ENCODE measurements at regions not wholly inside any gene's neighbourhood (a gene's known extent, or its start where the extent isn't known, plus 50 kb on each side); places are given as distances from the start of the nearest gene placed in this dataset.

- intact Hi-C loops (cut with DNase I; ENCODE audit: low total_unique reads) (no loop called here), in situ Hi-C loops (cut with MboI; ENCODE audit: low pct_ligation_motif_present in 1 of 4, low pct_unique_long_range_greater_than_20kb in 1 of 4, low sequenced_read_pairs in 3 of 4) (no loop called here)
- Histone ChIP-seq H3K27me3 (no peaks in the 10 kb centered on the region), H3K4me1 (no peaks in the 10 kb centered on the region), H3K9me3 (no peaks in the 10 kb centered on the region), H3K4me3 (no peak overlapping the region), H3K36me3 (no peaks in the 10 kb centered on the region), H3K27ac (no peak overlapping the region)
- TF ChIP-seq EP300 (IDR thresholded peaks at IDR 0.05; ENCODE audit: low read depth) (no peak), POLR2AphosphoS5 (IDR thresholded peaks at IDR 0.05) (no peak), CTCF (IDR thresholded peaks at IDR 0.05) (no peak), POLR2A (IDR thresholded peaks at IDR 0.05) (no peak)
- DNase-seq = no peak
- 74 to 77% methylated on average over 6 to 12 of the region's 12 CpGs for WGBS, 2 donors (ENCODE audit: low coverage in 1 of 2)
Observed at GRCh38 chr7:153022475-153023193, 263.1 kb downstream of the ACTR3B start.

- no peak for TF ChIP-seq POLR2AphosphoS5 (IDR thresholded peaks at IDR 0.05)
- TF ChIP-seq POLR2A (IDR thresholded peaks at IDR 0.05) = no peak
- no peak for TF ChIP-seq EP300 (IDR thresholded peaks at IDR 0.05; ENCODE audit: low read depth)
- TF ChIP-seq CTCF (IDR thresholded peaks at IDR 0.05) = no peak
- DNase-seq = no peak
- in situ Hi-C loops (cut with MboI; ENCODE audit: low pct_ligation_motif_present in 1 of 4, low pct_unique_long_range_greater_than_20kb in 1 of 4, low sequenced_read_pairs in 3 of 4) (no loop called here), intact Hi-C loops (cut with DNase I; ENCODE audit: low total_unique reads) (no loop called here)
- Histone ChIP-seq H3K4me1 (no peaks in the 10 kb centered on the region), H3K9me3 (no peaks in the 10 kb centered on the region), H3K27ac (no peak overlapping the region), H3K27me3 (no peaks in the 10 kb centered on the region), H3K36me3 (no peaks in the 10 kb centered on the region), H3K4me3 (no peak overlapping the region)
- WGBS, 2 donors (ENCODE audit: low coverage in 1 of 2) = 93 to 98% methylated on average over 7 of the region's 7 CpGs
Observed at GRCh38 chr7:153023194-153023592, 263.6 kb downstream of the ACTR3B start.

GRCh38 chr7:153027210-153027609 is 267.7 kb downstream of the ACTR3B start:
- no peak overlapping the region for H3K4me3 ChIP-seq
- intact Hi-C loops (cut with DNase I; ENCODE audit: low total_unique reads) = no loop called here
- no peaks in the 10 kb centered on the region for H3K27me3 ChIP-seq
- WGBS, 2 donors (ENCODE audit: low coverage in 1 of 2) = 79 to 86% methylated on average over 10 to 11 of the region's 11 CpGs
- no peaks in the 10 kb centered on the region for H3K4me1 ChIP-seq
- H3K27ac ChIP-seq = no peak overlapping the region
- TF ChIP-seq CTCF (IDR thresholded peaks at IDR 0.05) (no peak), POLR2AphosphoS5 (IDR thresholded peaks at IDR 0.05) (no peak), EP300 (IDR thresholded peaks at IDR 0.05; ENCODE audit: low read depth) (no peak), POLR2A (IDR thresholded peaks at IDR 0.05) (no peak)
- in situ Hi-C loops (cut with MboI; ENCODE audit: low pct_ligation_motif_present in 1 of 4, low pct_unique_long_range_greater_than_20kb in 1 of 4, low sequenced_read_pairs in 3 of 4) = no loop called here
- DNase-seq = no peak
- no peaks in the 10 kb centered on the region for H3K9me3 ChIP-seq
- H3K36me3 ChIP-seq = no peaks in the 10 kb centered on the region

GRCh38 chr7:153027904-153028303 is 268.4 kb downstream of the ACTR3B start:
- Histone ChIP-seq H3K4me3 (no peak overlapping the region), H3K4me1 (no peaks in the 10 kb centered on the region), H3K36me3 (no peaks in the 10 kb centered on the region), H3K9me3 (no peaks in the 10 kb centered on the region), H3K27ac (no peak overlapping the region), H3K27me3 (no peaks in the 10 kb centered on the region)
- intact Hi-C loops (cut with DNase I; ENCODE audit: low total_unique reads) (no loop called here), in situ Hi-C loops (cut with MboI; ENCODE audit: low pct_ligation_motif_present in 1 of 4, low pct_unique_long_range_greater_than_20kb in 1 of 4, low sequenced_read_pairs in 3 of 4) (no loop called here)
- 89% methylated on average over 5 to 13 of the region's 13 CpGs for WGBS, 2 donors (ENCODE audit: low coverage in 1 of 2)
- no peak for DNase-seq
- TF ChIP-seq POLR2A (IDR thresholded peaks at IDR 0.05) (no peak), EP300 (IDR thresholded peaks at IDR 0.05; ENCODE audit: low read depth) (no peak), POLR2AphosphoS5 (IDR thresholded peaks at IDR 0.05) (no peak), CTCF (IDR thresholded peaks at IDR 0.05) (no peak)
